ENCODE measurements at regions not wholly inside any gene's neighbourhood (a gene's known extent, or its start where the extent isn't known, plus 50 kb on each side); places are given as distances from the start of the nearest gene placed in this dataset.

DNA sequence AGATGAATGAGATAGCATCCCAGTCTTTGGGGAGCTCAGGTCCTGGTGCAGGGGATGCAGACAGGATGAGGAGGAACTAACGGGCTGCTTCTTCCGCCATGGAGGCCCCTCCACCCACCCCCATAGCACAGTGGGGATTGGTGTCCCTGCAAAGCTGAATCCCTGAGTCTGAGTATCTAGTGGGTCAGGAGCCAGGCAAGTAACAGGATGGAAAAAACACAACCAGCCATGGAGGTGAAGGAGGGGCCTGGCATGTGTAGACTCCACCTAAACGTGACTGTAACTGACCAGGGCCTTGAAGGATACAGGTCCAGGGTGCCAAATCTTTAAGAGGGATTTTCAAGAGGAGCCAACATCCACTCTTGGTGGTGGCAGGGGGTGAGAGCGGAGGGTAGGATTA lies 327.8 kb upstream of the MSX2 start:
- Histone ChIP-seq H3K27me3 (peaks cover 4% of the 10 kb centered on the region), H2AFZ (no peak overlapping the region), H4K20me1 (ENCODE audit: insufficient read depth, poor library complexity, severe bottlenecking) (no peaks in the 10 kb centered on the region), H3K9me3 (ENCODE audit: low read depth) (no peaks in the 10 kb centered on the region), H3K27ac (no peak overlapping the region), H3K36me3 (replicated peaks; ENCODE audit: insufficient read depth, low read depth) (no peaks in the 10 kb centered on the region), H3K4me2 (no peak overlapping the region), H3K4me1 (ENCODE audit: insufficient read depth) (no peaks in the 10 kb centered on the region), H3K79me2 (no peaks in the 10 kb centered on the region), H3K4me3 (no peak overlapping the region), H3K9me2 (replicated peaks; ENCODE audit: insufficient read depth) (no peaks in the 10 kb centered on the region)
- TF ChIP-seq EZH2 (IDR thresholded peaks at IDR 0.05; ENCODE audit: borderline replicate concordance) = no peak
- TF ChIP-seq EZH2phosphoT487 (IDR thresholded peaks at IDR 0.05; ENCODE audit: low read depth, severe bottlenecking, unreplicated experiment) = no peak
- no peak for TF ChIP-seq CTCF (IDR thresholded peaks at IDR 0.05; ENCODE audit: poor library complexity)
- DNase-seq (ENCODE audit: low spot score) = no peak
- 64% methylated on average over 4 of the region's 4 CpGs for WGBS (ENCODE audit: low lambda C conversion rate, missing lambda C conversion rate)

- H3K27ac ChIP-seq = no peak overlapping the region
- peaks cover 4% of the 10 kb centered on the region for H3K27me3 ChIP-seq
- no peak for TF ChIP-seq EZH2 (IDR thresholded peaks at IDR 0.05; ENCODE audit: borderline replicate concordance)
- no peak for TF ChIP-seq CTCF (IDR thresholded peaks at IDR 0.05; ENCODE audit: poor library complexity)
- no peak for TF ChIP-seq EZH2phosphoT487 (IDR thresholded peaks at IDR 0.05; ENCODE audit: low read depth, severe bottlenecking, unreplicated experiment)
- no peaks in the 10 kb centered on the region for H4K20me1 ChIP-seq (ENCODE audit: insufficient read depth, poor library complexity, severe bottlenecking)
- no peaks in the 10 kb centered on the region for H3K9me2 ChIP-seq (replicated peaks; ENCODE audit: insufficient read depth)
- no peaks in the 10 kb centered on the region for H3K36me3 ChIP-seq (replicated peaks; ENCODE audit: insufficient read depth, low read depth)
- H3K79me2 ChIP-seq = no peaks in the 10 kb centered on the region
- H2AFZ ChIP-seq = no peak overlapping the region
- DNase-seq (ENCODE audit: low spot score) = no peak
- H3K9me3 ChIP-seq (ENCODE audit: low read depth) = no peaks in the 10 kb centered on the region
- no peak overlapping the region for H3K4me3 ChIP-seq
- no peak overlapping the region for H3K4me2 ChIP-seq
- no peaks in the 10 kb centered on the region for H3K4me1 ChIP-seq (ENCODE audit: insufficient read depth)
- 52% methylated on average over 4 of the region's 4 CpGs for WGBS (ENCODE audit: low lambda C conversion rate, missing lambda C conversion rate)
Measured at GRCh38 chr5:174397206-174397605, 327.2 kb upstream of the MSX2 start.

GRCh38 chr5:174398171-174398570 lies 326.2 kb upstream of the MSX2 start:
- Histone ChIP-seq H3K27ac (no peak overlapping the region), H3K4me3 (no peak overlapping the region), H3K79me2 (no peaks in the 10 kb centered on the region), H3K4me1 (ENCODE audit: insufficient read depth) (no peaks in the 10 kb centered on the region), H3K9me2 (replicated peaks; ENCODE audit: insufficient read depth) (no peaks in the 10 kb centered on the region), H4K20me1 (ENCODE audit: insufficient read depth, poor library complexity, severe bottlenecking) (no peaks in the 10 kb centered on the region), H3K9me3 (ENCODE audit: low read depth) (no peaks in the 10 kb centered on the region), H3K36me3 (replicated peaks; ENCODE audit: insufficient read depth, low read depth) (no peaks in the 10 kb centered on the region), H2AFZ (no peak overlapping the region), H3K4me2 (no peak overlapping the region), H3K27me3 (peaks cover 4% of the 10 kb centered on the region)
- TF ChIP-seq EZH2 (IDR thresholded peaks at IDR 0.05; ENCODE audit: borderline replicate concordance) (no peak), CTCF (IDR thresholded peaks at IDR 0.05; ENCODE audit: poor library complexity) (no peak), EZH2phosphoT487 (IDR thresholded peaks at IDR 0.05; ENCODE audit: low read depth, severe bottlenecking, unreplicated experiment) (no peak)
- DNase-seq (ENCODE audit: low spot score) = no peak
- WGBS (ENCODE audit: low lambda C conversion rate, missing lambda C conversion rate) = 82% methylated on average over 2 of the region's 2 CpGs

GRCh38 chr5:174399411-174399810 lies 325.0 kb upstream of the MSX2 start:
- 40% methylated on average over 2 of the region's 2 CpGs for WGBS (ENCODE audit: low lambda C conversion rate, missing lambda C conversion rate)
- H3K9me3 ChIP-seq (ENCODE audit: low read depth) = no peaks in the 10 kb centered on the region
- H4K20me1 ChIP-seq (ENCODE audit: insufficient read depth, poor library complexity, severe bottlenecking) = no peaks in the 10 kb centered on the region
- H3K4me3 ChIP-seq = no peak overlapping the region
- no peak overlapping the region for H3K27ac ChIP-seq
- H3K36me3 ChIP-seq (replicated peaks; ENCODE audit: insufficient read depth, low read depth) = no peaks in the 10 kb centered on the region
- H2AFZ ChIP-seq = no peak overlapping the region
- no peak for TF ChIP-seq EZH2phosphoT487 (IDR thresholded peaks at IDR 0.05; ENCODE audit: low read depth, severe bottlenecking, unreplicated experiment)
- TF ChIP-seq CTCF (IDR thresholded peaks at IDR 0.05; ENCODE audit: poor library complexity) = no peak
- TF ChIP-seq EZH2 (IDR thresholded peaks at IDR 0.05; ENCODE audit: borderline replicate concordance) = no peak
- no peaks in the 10 kb centered on the region for H3K4me1 ChIP-seq (ENCODE audit: insufficient read depth)
- H3K4me2 ChIP-seq = no peak overlapping the region
- DNase-seq (ENCODE audit: low spot score) = no peak
- H3K27me3 ChIP-seq = peaks cover 4% of the 10 kb centered on the region
- H3K9me2 ChIP-seq (replicated peaks; ENCODE audit: insufficient read depth) = no peaks in the 10 kb centered on the region
- no peaks in the 10 kb centered on the region for H3K79me2 ChIP-seq
